GM12878 (cell line): ENCODE measurements at regions not wholly inside any gene's neighbourhood (a gene's known extent, or its start where the extent isn't known, plus 50 kb on each side); places are given as distances from the start of the nearest gene placed in this dataset.

Source experiments
- ATAC-seq: fragments of 200-7000 bp; cut with Tn5 transposase; 3 replicates; pipeline ENCODE4 v1.9.1; 2020; ENCODE audit warnings: mild to moderate bottlenecking, moderate library complexity
- BruUV-seq: library from RNA; stranded (reverse); fragments of 400-500 nt; replicated peaks from 2 replicates; lab custom pipeline; 2021; lab: Mats Ljungman, UMichigan
- CTCF ChIA-PET: fragments of 300-600 bp; sonication (Branson Sonifier 250); formaldehyde crosslinking; extraction: SDS; loops from one replicate; lab custom pipeline; 2021; ENCODE audit warnings: inconsistent platforms; lab: Yijun Ruan, JAX
- POLR2A ChIA-PET: fragments of 350-600 bp; formaldehyde crosslinking; extraction: SDS; loops from one replicate; lab custom pipeline; 2021; ENCODE audit warnings: inconsistent platforms; lab: Charles Lee
- RAD21 ChIA-PET: fragments of 300-600 bp; sonication (Branson Sonifier 250); formaldehyde crosslinking; loops from one replicate; lab custom pipeline; 2023; ENCODE audit warnings: antibody characterized with exemption; ENCODE audit not compliant: unreplicated experiment; lab: Charles Lee
- SMC1A ChIA-PET: fragments of 300-600 bp; sonication (Branson Sonifier 250); formaldehyde crosslinking; loops from one replicate; lab custom pipeline; 2023; ENCODE audit not compliant: unreplicated experiment, uncharacterized antibody; lab: Charles Lee
- DNase-seq: peaks from one replicate; pipeline ENCODE4 v3.0.0-alpha.2; 2011; ENCODE audit warnings: low read depth, low spot score
- FAIRE-seq: peaks from 3 replicates; lab custom pipeline; 2011; peaks lifted over from hg19 to GRCh38; lab: Jason Lieb, UNC
- H2AFZ ChIP-seq: 2 replicates; pipeline ENCODE4 v1.6.0; 2011; ENCODE audit warnings: low read depth, low read length, control low read depth; ENCODE audit not compliant: control insufficient read depth
- H3K27ac ChIP-seq: 2 replicates; pipeline ENCODE4 v1.5.1; 2011; ENCODE audit warnings: control low read depth; ENCODE audit not compliant: control insufficient read depth, insufficient read depth
- H3K27me3 ChIP-seq, 2 experiments: replicated peaks in 1 of 2; 2 replicates each; pipeline versions ENCODE4 v1.6.0 to v1.6.1; 2011; ENCODE audit warnings: low read length in 1 of 2; ENCODE audit not compliant: control insufficient read depth in 2 of 2, insufficient read depth in 2 of 2
- H3K36me3 ChIP-seq, 2 experiments: 2 replicates each; pipeline ENCODE4 v1.5.1; 2011; ENCODE audit warnings: low read length in 1 of 2; ENCODE audit not compliant: control insufficient read depth in 2 of 2, insufficient read depth in 2 of 2
- H3K4me1 ChIP-seq: 2 replicates; pipeline ENCODE4 v1.6.1; 2011; ENCODE audit warnings: mild to moderate bottlenecking, low read length, moderate library complexity, mixed read lengths; ENCODE audit not compliant: control insufficient read depth, insufficient read depth
- H3K4me2 ChIP-seq: 2 replicates; pipeline ENCODE4 v1.6.0; 2011; ENCODE audit warnings: control low read depth; ENCODE audit not compliant: control insufficient read depth, insufficient read depth
- H3K4me3 ChIP-seq: fragments of 200-600 bp; sonication (generic); 2 replicates; pipeline ENCODE4 v1.5.1; 2016
- H3K79me2 ChIP-seq: 2 replicates; pipeline ENCODE4 v1.6.0; 2011; ENCODE audit warnings: low read length; ENCODE audit not compliant: control insufficient read depth, insufficient read depth
- H3K9ac ChIP-seq: 2 replicates; pipeline ENCODE4 v1.8.0; 2011; ENCODE audit warnings: low read length, control low read depth, mixed read lengths; ENCODE audit not compliant: control insufficient read depth, insufficient read depth
- H3K9me3 ChIP-seq: replicated peaks from 3 replicates; pipeline ENCODE4 v1.5.1; 2011; ENCODE audit warnings: mild to moderate bottlenecking, low read length; ENCODE audit not compliant: control insufficient read depth, insufficient read depth
- H4K20me1 ChIP-seq: 2 replicates; pipeline ENCODE4 v1.6.0; 2011; ENCODE audit not compliant: control insufficient read depth, insufficient read depth
- BCL11A ChIP-seq: IDR thresholded peaks from 2 replicates; pipeline ENCODE4 v1.6.1; 2011; ENCODE audit warnings: low read depth, low read length
- E4F1 ChIP-seq: fragments of 450-650 bp; IDR thresholded peaks from 2 replicates; pipeline ENCODE4 v1.6.1; 2018; ENCODE audit warnings: borderline replicate concordance, mild to moderate bottlenecking; ENCODE audit not compliant: partially characterized antibody
- ESRRA ChIP-seq: IDR thresholded peaks from 2 replicates; pipeline ENCODE4 v1.6.1; 2012; ENCODE audit warnings: mild to moderate bottlenecking, low read length, improper control_type of control experiment
- IKZF1 ChIP-seq: fragments of 450-650 bp; conservative IDR thresholded peaks from 2 replicates; pipeline ENCODE4 v1.6.1; 2017; ENCODE audit warnings: antibody characterized with exemption, mild to moderate bottlenecking
- MLLT1 ChIP-seq: fragments of 450-650 bp; IDR thresholded peaks from 2 replicates; pipeline ENCODE4 v1.6.1; 2016; ENCODE audit warnings: mild to moderate bottlenecking
- NR2C1 ChIP-seq: fragments of 450-650 bp; IDR thresholded peaks from 2 replicates; pipeline ENCODE4 v1.6.1; 2017; ENCODE audit warnings: antibody characterized with exemption, mild to moderate bottlenecking, moderate library complexity
- SKIL ChIP-seq: fragments of 450-650 bp; IDR thresholded peaks from 2 replicates; pipeline ENCODE4 v1.6.1; 2017; ENCODE audit warnings: mild to moderate bottlenecking, low read depth, inconsistent platforms; ENCODE audit not compliant: poor library complexity, severe bottlenecking
- SREBF1 ChIP-seq: IDR thresholded peaks from 2 replicates; pipeline ENCODE4 v1.6.1; 2012; ENCODE audit warnings: mild to moderate bottlenecking, low read length
- SUZ12 ChIP-seq: fragments of 200-600 bp; sonication (generic); IDR thresholded peaks from one replicate; pipeline ENCODE4 v1.6.1; 2018; ENCODE audit warnings: antibody characterized with exemption, mild to moderate bottlenecking; ENCODE audit not compliant: unreplicated experiment
- ZNF274 ChIP-seq: IDR thresholded peaks from one replicate; pipeline ENCODE4 v1.8.0; 2011; ENCODE audit not compliant: insufficient read length, insufficient read depth
- ZNF384 ChIP-seq: IDR thresholded peaks from 2 replicates; pipeline ENCODE4 v1.6.1; 2012; ENCODE audit warnings: low read depth, mild to moderate bottlenecking, low read length, improper control_type of control experiment, borderline replicate concordance
- ZSCAN29 ChIP-seq: fragments of 450-650 bp; IDR thresholded peaks from 2 replicates; pipeline ENCODE4 v1.6.1; 2017; ENCODE audit warnings: mild to moderate bottlenecking, moderate library complexity
- WGBS: methylation state at CpG from one replicate; pipeline ENCODE4 v1.1.6; 2016; ENCODE audit warnings: low lambda C conversion rate; ENCODE audit not compliant: insufficient replicate concordance, insufficient coverage; ENCODE audit errors: missing lambda C conversion rate; 5-methylcytosine and 5-hydroxymethylcytosine counted together
- in situ Hi-C: fragments of 300-500 bp; cut with MboI; formaldehyde crosslinking; loops from 9 replicates; pipeline ENCODE4 v1.14.3; 2018; ENCODE audit warnings: mixed read lengths
- intact Hi-C: fragments of 100-400 bp; cut with micrococcal nuclease; formaldehyde crosslinking; loops from one replicate; pipeline ENCODE4 v1.14.2; 2022; ENCODE audit not compliant: unreplicated experiment
- TF ChIP-seq, protein P1 (sequence below): fragments of 450-650 bp; IDR thresholded peaks from 2 replicates; pipeline ENCODE4 v1.6.1; 2017; ENCODE audit warnings: borderline replicate concordance

GRCh38 chr7:22586101-22586785 lies 86.3 kb upstream of the STEAP1B start:
- Histone ChIP-seq H3K27me3 (peaks cover 1 to 11% of the 10 kb centered on the region in 2 experiments), H3K79me2 (no peaks in the 10 kb centered on the region), H3K9ac (no peak overlapping the region), H3K36me3 (no peaks in the 10 kb centered on the region), H3K4me3 (no peak overlapping the region), H3K4me2 (no peak overlapping the region), H2AFZ (no peak overlapping the region), H4K20me1 (no peaks in the 10 kb centered on the region), H3K4me1 (peaks cover 11% of the 10 kb centered on the region), H3K9me3 (no peaks in the 10 kb centered on the region; the same call in 2 of the 3 replicates), H3K27ac (no peak overlapping the region)
- POLR2A ChIA-PET: no interaction called here
- RAD21 ChIA-PET: no interaction called here
- intact Hi-C loops: no loop called here
- SMC1A ChIA-PET: no interaction called here
- FAIRE-seq (no peak), ATAC-seq (no peak), DNase-seq (no peak)
- CTCF ChIA-PET: no interaction called here
- no TSS peak for BruUV-seq
- in situ Hi-C loops: no loop called here
- whole genome bisulfite sequencing: 29% methylated on average over 5 of the region's 5 CpGs
- TF ChIP-seq ESRRA (no peak), SREBF1 (no peak), ZSCAN29 (no peak), SUZ12 (no peak), E4F1 (no peak), IKZF1 (no peak), ZNF384 (no peak), SKIL (no peak), NR2C1 (no peak), MLLT1 (no peak), ZNF274 (no peak), BCL11A (no peak)
- TF ChIP-seq, protein P1, sequence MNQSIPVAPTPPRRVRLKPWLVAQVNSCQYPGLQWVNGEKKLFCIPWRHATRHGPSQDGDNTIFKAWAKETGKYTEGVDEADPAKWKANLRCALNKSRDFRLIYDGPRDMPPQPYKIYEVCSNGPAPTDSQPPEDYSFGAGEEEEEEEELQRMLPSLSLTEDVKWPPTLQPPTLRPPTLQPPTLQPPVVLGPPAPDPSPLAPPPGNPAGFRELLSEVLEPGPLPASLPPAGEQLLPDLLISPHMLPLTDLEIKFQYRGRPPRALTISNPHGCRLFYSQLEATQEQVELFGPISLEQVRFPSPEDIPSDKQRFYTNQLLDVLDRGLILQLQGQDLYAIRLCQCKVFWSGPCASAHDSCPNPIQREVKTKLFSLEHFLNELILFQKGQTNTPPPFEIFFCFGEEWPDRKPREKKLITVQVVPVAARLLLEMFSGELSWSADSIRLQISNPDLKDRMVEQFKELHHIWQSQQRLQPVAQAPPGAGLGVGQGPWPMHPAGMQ: no peak
